GM19240 (cell line): ENCODE measurements at regions not wholly inside any gene's neighbourhood (a gene's known extent, or its start where the extent isn't known, plus 50 kb on each side); places are given as distances from the start of the nearest gene placed in this dataset.

Source experiments
- DNase-seq: peaks from one replicate; pipeline ENCODE4 v3.0.0; 2011; ENCODE audit warnings: low spot score; ENCODE audit not compliant: insufficient read length

DNA sequence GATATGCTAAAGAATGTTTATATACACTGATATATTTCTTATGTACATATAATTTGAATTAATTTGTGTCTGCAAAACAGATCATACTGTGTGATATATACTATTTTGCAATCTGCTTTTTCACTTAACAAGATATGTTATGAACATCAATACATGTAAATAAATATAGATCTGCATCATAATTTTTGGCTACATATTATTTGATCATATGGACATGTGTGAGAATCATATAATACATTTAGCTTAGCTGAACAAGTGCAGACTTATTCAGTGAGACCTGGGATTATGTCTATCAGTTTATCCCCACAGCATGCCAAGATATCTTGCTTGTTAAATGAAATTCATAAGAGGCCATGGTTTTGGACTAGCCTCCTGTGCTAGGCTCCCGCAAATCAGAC is 474.3 kb downstream of the ARHGEF28 start:
- DNase-seq = no peak

DNA sequence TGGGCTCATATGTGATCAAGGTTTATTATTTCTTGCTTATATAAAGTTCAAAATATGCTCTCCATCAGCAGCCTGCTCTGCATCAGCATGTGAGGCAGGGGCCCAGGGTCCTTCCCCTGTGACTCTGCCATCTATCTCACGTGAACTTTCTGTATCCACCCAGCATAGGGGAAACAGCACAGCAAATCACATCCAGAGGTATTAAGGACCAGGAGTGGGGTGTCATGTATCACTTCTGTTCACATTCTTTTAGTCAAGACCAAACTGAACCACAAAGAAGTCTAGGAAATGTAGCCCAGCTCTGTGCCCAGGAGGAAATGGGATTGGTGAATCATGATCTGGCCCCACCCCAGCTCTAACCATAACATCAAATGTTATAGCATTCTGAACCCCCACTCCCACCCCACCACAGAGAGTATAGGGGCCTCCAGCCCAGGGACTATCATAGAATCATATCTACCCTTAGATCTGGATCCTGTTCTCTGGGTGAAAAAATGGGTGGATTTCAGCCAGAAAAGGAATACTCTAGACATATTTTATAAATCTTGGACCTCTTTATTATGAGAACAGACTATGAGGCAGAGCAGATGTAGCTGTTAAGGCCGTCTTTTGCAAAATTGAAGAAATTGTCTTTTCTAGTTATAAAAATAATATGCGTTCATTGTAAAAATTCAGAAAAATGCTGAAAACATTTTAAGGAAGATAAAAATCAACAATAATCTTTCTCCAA is 473.7 kb downstream of the ARHGEF28 start:
- DNase-seq = no peak

DNA sequence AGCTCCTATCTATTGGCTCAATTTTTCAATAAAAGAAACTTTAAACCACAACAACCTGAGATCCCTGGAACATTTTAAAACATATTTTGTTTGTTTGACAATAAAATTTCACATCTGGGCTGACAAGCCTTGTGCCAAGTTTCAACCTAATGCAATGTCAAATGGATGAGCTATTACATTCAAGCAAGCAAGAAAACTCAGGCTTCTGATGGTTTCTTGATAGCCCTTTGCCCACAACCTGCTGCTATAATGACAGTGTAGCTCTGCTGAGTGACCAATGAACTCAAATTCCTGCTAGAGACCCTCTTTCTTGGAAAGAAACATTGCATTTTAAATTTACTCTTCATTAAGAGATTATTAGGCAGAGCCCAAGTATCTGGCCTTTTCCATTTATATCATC is 472.9 kb downstream of the ARHGEF28 start:
- no peak for DNase-seq

DNA sequence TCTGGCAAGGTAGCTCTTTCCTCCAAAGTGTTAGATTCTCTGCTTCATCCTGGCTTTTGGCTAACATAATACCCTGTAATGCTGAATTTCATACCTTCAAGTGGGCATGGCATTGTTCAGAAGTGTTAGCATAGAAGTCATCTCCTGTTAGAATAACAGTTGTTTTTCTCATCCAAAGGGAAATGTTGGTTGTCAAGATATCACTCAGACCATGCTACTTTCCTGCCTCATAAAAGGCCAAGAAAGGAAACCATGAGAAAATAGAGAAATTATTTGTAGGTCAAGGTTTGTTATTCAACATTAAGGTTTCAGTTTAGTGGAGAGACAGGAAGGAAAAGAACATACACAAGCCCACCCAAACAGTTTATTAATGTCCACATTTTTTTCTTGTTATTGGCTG is 472.5 kb downstream of the ARHGEF28 start:
- DNase-seq = no peak

DNA sequence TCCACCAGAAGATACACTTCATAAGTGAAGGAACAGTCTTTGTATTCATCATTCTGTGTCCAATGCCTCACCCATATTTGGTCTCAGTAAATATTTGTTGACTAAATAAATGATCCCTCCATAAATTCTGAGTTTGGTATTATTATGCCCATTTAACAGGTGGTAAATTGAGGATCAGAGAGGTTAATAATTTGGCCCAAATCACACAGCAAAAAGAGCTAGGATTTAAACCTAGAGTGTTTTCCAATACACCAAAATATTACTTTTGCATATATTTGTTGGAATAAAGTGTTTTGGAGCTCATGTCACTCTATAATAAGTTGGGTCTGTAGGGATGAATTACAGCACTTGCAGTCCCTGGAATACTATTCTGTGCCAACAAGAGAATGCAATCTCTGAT is 470.3 kb downstream of the ARHGEF28 start:
- DNase-seq = no peak

DNA sequence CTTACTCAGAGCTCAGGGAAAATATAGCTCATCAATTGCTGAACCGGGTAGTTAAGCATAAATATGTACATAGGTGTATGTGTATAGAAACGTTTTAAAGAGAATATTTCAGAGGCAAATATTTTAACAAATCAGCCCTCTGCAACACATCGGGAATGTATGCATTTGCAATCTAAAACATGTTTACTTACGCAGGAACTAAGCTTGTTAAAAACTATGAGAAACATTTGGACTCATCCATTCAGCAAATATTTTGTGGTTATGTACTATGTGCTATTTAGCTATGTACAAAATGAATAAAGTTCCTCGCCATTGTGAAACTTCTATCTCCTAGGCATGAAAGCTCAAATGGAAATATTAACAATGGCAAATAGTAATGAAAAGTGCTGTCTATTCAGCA is 469.9 kb downstream of the ARHGEF28 start:
- no peak for DNase-seq

DNA sequence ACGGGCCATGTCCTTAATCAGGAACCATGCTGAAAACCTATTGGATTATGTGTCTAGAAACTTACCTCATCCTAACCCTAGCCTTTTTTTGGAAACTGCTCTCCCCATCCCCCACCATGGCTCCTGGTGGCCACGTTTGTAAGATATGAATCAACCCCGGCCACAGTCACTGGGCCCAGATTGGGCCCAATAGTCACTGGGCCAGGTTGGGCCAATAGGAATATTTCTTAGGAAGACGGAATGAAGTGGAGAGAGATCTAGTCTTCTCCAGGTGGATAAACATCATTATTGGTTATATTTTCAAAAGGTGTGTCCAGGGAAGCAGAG is 468.7 kb downstream of the ARHGEF28 start:
- DNase-seq = no peak

DNA sequence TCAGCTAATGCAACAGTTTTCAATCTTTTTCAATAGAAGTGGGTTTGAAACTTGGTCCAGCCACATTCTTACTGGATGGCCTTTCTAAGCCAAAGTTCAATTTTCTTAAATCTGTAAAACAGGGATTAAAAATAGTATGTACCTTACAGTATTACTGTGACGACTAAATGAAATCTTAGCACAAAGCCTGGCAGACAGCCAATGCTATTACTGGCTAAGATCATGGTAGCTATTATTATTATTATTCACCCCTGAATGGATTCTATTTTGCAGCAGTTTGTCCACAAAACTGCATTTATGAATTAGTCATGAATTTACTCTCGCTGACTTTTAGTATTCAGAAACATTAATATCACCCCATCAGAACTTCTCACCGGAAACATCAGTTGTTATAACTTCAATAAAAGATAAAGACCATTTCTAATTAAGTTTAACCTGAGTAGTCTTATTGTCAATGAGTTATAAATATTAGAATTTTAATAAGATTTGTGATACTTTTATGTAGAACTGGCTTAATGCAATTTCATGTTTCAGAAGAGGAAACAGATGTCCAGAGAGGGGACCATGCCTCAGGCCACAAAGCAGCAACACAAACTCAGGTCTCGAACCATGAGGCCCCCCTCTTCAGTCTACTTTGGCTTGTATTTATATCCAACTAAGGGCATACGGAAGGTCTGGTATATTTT is 468.2 kb downstream of the ARHGEF28 start:
- DNase-seq = no peak

DNA sequence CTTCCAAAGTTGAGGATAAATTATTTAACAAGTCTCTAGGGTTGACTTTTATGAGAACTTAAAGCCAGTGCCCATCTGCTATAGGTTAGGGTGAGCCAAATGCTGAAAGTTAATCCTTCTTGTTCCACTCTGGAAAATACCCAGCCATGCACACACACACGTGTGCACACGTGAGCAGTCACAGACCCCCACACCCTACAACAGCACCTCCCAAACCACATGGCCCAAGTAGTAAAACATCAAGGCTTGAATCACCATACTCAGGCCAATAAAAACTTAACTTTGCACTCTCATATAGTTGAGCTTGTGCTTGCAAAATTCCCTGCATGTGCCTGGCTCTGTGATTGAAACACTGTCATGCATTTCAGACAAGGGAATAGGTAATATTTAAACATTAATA is 467.6 kb downstream of the ARHGEF28 start:
- DNase-seq = no peak

DNA sequence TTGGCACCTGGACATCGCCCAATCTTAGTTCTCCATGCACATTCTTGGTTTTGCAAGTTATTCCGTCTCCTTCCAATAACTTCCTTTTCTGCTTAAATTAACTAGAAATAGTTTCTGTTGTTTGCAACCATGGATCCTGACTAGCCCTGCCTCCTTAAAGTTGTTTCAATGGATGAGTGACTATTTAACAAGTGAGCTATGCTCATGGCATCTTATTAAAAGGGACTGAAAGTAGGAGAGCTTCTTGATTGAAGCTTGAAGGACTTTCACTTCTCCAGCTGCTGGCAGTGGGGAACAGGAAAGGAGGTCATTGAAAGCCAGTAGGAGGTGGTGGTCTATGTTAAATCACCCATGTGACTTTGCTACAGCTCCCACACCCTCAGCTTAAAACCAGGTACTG is 466.8 kb downstream of the ARHGEF28 start:
- no peak for DNase-seq

DNA sequence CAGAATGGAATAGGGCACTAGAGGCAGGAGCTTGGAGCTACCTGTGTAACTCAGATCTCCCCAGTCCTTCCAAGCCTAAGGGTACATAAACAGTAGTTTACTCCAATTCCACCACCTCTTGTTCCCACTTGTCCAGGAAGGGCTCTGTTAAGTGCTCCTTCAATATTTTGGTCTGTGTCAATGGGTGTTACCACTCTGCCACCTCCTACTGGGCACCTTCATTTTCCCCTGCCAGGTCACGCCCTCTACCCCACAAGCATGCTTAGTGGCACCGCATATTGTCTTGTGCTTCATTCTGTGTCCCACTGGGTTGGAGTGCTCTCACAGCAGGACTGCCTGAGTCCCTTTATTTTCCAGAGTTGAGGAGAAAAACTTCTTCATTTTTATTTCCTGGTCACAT is 459.8 kb downstream of the ARHGEF28 start:
- no peak for DNase-seq

DNA sequence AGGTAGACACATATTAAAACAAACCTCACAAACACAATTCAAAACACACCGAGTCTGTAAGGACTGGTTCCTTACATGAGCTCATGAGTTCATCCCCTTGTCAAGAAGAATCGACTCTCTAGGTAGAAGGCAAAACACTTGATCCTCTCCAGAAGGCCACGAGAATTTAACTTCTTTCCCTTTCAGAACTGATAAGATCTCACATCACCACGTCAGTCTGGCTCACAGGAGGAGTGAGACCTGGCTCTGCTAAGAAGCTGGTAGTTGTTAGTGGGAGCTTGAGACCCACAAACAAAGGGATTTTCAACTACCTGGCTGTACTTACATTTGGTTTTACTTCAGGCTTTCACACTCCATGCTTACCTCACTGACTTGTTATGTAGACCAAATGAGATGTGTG is 459.2 kb downstream of the ARHGEF28 start:
- DNase-seq = no peak

DNA sequence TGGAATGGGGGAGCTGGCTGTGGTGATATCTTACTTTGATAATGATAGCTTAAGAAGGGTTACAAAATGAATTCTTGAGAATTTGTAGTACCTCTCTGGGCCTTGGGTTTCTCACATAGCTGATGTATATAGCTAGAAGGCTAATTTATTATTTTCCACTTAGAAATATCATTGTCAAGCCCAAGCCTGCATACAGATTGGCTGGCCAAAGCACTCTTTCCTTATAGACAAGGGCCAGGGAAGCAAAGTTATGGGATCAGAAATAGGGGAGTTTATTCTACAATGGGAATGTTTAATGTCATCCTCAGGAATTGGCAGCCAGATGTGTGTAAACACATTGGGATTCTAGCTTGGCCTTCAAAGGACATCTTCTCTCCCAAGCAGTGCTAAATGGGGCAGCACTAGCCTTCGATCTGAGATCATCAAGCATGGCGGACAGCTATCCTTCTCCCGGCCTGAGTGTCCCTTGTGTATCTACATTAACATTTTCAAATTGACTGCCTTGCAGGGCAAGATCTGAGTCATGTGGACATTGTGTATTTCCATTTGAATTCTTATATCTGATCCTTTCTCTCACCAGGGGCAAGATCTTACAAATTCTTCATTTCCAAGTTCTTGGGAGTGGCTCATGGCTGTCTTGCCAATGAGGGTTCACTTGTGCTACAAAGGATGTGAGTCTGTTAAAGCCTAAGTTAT is 457.2 kb downstream of the ARHGEF28 start:
- DNase-seq = no peak

DNA sequence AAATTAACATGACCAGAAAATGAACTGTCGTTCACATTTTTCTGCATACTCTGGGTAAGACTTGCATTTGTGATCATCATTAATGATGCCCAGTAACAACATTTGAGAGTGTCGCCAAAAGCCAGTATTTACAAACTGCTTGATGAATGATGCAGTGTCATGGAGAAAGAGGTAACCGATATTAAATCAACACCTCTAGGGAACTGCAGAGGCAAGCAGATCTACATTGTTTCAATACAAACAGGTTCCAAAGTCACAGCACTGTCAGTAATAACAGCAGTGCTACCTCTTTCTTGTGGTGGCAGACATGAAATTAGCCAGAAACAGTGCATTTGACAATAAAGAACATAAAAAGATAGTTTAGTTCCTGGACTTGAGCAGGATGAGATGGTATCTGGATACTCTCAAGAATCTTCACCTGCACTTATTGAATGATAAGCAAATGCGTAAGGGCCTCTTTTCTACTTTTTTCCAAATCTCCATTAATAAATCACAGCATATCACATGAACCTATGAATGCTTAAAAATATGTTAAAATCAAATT is 456.6 kb downstream of the ARHGEF28 start:
- no peak for DNase-seq

DNA sequence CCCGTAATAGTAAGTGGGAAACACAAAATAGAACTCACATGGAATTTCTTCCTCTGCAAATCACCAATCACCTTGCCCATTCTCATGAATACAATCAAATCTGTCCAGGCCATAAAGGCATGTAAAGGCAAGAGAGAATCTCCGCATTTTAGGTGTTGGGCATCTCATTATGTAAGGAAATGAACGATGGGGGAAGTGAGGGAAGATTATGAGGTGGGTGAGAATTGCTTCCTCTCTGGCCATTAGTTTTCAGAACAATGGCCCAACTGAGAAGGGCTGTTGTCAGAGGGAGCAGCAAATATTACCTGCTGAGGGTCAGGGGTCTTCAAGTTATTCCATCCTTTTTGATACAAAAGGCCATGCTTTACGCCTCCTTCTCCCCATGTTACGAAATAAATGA is 455.1 kb downstream of the ARHGEF28 start:
- no peak for DNase-seq

DNA sequence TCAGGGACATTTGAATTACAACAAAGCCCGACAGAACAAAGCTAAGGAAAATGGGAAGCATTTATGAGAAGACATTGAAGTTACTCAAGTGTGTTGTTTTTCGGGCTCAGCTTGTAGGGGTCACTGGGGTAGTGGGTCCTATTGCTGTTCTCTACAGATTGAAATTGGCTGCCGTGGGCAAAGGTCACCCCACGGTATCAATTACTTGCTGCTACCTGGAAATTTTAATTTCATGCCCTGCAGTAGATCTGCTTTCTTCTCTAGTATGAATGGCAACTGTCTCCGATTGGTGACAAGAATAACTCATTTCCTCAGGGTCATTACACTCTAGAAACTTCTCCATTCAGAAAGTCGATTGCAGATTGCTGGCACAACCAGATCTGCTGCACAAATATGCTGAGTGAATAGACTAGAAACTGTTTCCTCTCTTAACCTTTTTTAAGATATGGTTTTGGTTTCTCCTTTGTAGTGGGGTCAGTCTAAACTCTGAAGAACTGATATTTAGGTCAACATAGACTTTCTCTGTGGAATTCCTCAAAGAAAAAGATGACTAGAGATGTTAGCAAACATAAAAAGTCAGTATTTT is 454.1 kb downstream of the ARHGEF28 start:
- DNase-seq = no peak

DNA sequence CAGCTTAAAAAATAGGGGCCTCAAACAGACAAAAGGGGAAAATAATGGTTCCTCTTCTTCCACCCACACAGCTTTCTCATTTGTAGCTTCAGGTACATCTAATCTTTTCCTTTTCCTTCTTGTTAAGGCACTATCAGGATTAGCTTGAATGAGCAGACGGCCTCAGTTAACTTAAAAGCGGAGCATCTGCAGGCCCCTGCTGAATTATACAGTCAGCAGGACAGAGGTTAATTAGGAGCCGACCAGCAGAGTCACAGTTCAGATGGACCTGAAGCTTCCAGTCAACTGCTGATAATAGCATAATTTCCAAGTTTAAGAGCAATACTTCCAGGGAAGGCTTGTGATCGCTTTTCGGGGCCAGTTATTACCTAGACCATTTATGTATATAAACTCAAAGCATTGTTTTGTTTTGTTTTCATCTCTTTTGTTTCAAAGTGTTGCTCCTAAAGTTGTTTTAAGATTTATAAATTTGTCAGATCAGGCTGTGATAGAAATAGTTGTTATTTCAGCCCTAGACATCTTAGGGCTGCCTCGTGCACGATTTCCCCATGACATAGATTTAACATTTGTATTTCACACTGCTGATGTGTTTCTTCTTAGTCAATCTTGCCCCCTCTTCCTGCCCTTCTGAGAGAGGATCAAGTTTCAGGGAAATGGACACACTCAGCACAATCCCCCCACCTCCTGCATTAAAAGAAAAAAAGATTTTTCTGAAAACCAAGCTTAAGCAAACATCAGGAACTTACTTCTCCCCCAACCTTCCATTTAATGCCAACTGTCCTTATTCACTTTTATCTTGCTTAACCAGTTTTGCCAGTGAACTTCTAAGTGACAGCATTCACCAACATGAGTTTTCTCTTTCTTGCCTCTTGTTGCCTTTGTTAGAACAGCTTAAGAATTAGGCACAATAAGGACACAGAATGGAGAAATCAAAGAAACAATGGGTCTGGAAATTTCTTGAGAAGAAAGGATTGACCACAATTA is 449.8 kb downstream of the ARHGEF28 start:
- no peak for DNase-seq

DNA sequence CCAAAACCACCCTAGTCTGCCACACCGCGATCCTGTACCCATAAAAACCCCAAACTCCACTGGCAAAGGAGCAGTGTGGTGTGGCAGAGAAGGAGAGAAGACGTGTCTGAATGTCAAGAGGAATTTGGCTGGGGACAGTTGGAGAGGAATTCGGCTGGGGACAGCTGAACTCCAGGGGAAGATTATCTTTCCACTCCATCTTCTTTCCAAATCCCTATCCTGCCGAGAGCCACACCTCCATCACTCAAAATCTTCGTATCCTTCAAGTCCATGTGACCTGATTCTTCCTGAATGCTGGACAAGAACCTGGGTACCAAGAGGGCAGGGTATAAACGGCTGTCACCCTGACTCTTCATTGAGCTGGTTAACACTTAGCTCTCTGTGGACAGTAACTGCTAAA is 448.1 kb downstream of the ARHGEF28 start:
- no peak for DNase-seq

DNA sequence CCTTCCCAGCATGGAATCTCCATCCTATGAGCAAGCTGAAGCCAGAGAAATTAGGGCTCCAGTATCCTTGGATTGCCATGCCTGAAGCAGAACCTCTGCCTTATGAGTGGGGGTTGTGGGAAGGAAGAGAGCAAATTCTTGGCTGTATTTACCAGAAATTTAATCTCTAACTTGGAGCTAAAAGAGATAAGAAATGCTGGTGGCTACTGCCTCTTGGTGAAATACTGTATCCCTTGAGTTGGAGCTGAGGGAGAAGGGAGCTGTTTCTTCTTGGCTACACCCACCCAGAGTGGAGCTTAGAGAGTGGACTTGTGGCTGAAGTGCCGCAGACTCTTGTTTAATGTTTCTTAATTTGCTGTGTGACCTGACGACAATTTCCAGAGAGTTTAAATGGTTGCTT is 447.3 kb downstream of the ARHGEF28 start:
- DNase-seq = no peak

DNA sequence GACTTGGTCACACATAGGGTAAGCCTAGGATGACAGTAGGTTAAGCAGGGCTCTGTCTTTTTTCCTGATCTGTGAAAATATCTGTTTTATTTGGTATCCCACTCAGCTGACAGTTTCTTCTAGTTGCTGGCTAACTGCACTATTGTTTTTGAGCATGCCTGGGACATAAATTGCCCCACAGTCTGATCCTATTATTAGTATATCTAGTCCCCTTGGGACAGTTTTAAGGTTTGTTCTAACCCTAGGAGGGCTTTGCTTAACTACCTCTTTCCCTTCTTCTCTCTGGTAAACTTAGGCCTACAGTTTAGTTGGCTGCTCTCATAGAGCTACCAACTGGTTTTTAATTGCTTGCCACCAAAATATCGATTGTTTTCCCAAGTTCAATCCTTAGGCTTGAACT is 446.6 kb downstream of the ARHGEF28 start:
- no peak for DNase-seq

DNA sequence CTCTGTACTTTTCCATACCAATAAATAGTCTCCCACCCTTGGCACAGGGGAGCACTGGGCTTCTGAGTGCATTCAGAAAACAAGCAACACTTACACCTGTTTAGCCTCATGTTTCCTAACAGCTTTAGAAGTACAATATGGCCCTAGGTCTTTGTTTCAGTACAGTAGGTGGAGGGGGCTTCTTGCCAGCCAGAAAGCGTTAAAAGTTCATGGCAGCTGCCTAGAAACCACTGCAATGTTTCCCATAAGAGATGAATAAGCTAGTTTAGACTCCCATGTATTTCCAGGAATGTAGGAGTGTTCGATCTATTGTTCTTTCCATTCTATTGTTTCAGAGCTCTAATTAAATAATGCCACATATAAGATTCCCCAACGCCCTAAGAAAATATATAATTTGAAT is 444.8 kb downstream of the ARHGEF28 start:
- DNase-seq = no peak
